Spleen (tissue), 11 donors: ENCODE measurements at regions not wholly inside any gene's neighbourhood (a gene's known extent, or its start where the extent isn't known, plus 50 kb on each side); places are given as distances from the start of the nearest gene placed in this dataset.

Source experiments
- DNase-seq: peaks from one replicate; pipeline ENCODE4 v3.0.0-alpha.2; 2020
- H3K27ac ChIP-seq, 8 donors: fragments of 200-600 bp; sonication (generic) in 7 of 8; 1 replicate in 4 of 8; 2 replicates in 4 of 8; pipeline versions ENCODE4 v1.5.0 to v1.8.0; 2016 to 2021; ENCODE audit warnings: inconsistent platforms in 4 of 8, mild to moderate bottlenecking in 4 of 8, moderate library complexity in 1 of 8
- H3K27me3 ChIP-seq, 7 donors: fragments of 200-600 bp; sonication (generic) in 6 of 7; replicated peaks in 1 of 7; 1 replicate in 4 of 7; 2 replicates in 3 of 7; pipeline versions ENCODE4 v1.5.0 to v1.8.0; 2016 to 2021; ENCODE audit warnings: inconsistent platforms in 3 of 7, mild to moderate bottlenecking in 1 of 7
- H3K36me3 ChIP-seq, 6 donors: fragments of 200-600 bp; sonication (generic) in 5 of 6; 1 replicate in 4 of 6; 2 replicates in 2 of 6; pipeline versions ENCODE4 v1.5.0 to v1.8.0; 2016 to 2021; ENCODE audit warnings: inconsistent platforms in 2 of 6
- H3K4me1 ChIP-seq, 6 donors: fragments of 200-600 bp; sonication (generic) in 5 of 6; 1 replicate in 3 of 6; 2 replicates in 3 of 6; pipeline versions ENCODE4 v1.5.0 to v1.8.0; 2016 to 2021; ENCODE audit warnings: inconsistent platforms in 3 of 6
- H3K4me3 ChIP-seq, 8 donors: fragments of 200-600 bp; sonication (generic) in 7 of 8; 1 replicate in 4 of 8; 2 replicates in 4 of 8; pipeline versions ENCODE4 v1.5.0 to v1.8.0; 2016 to 2021; ENCODE audit warnings: inconsistent platforms in 4 of 8, mild to moderate bottlenecking in 4 of 8, moderate library complexity in 2 of 8
- H3K9me3 ChIP-seq, 8 donors: fragments of 200-600 bp; sonication (generic) in 7 of 8; 1 replicate in 4 of 8; 2 replicates in 4 of 8; pipeline versions ENCODE4 v1.5.0 to v1.8.0; 2016 to 2021; ENCODE audit warnings: inconsistent platforms in 4 of 8
- CTCF ChIP-seq, 11 experiments: fragments of 200-600 bp in 7 of 11; fragments of 450-650 bp in 4 of 11; sonication (generic) in 4 of 11; IDR thresholded peaks in 8 of 11; conservative IDR thresholded peaks in 3 of 11; 1 replicate in 7 of 11; 2 replicates in 4 of 11; pipeline versions ENCODE4 v1.4.0 to v1.8.0; 2016 to 2021; ENCODE audit warnings: antibody characterized with exemption in 11 of 11, inconsistent platforms in 4 of 11, mild to moderate bottlenecking in 1 of 11
- POLR2A ChIP-seq, 3 donors: fragments of 450-650 bp; IDR thresholded peaks; one replicate each; pipeline ENCODE4 v1.5.1; 2017; ENCODE audit warnings: antibody characterized with exemption in 3 of 3, mild to moderate bottlenecking in 1 of 3
- POLR2AphosphoS5 ChIP-seq, 3 donors: sonication (generic); formaldehyde crosslinking; IDR thresholded peaks; one replicate each; pipeline ENCODE4 v1.5.1; 2017; ENCODE audit warnings: antibody characterized with exemption in 3 of 3
- WGBS, 5 donors: extraction: QIAGEN DNeasy Blood & Tissue Kit in 3 of 5; methylation state at CpG; one replicate each; pipeline versions ENCODE4 v1.1.5 to v1.1.7; 2013 to 2018; 5-methylcytosine and 5-hydroxymethylcytosine counted together
- intact Hi-C: fragments of 100-400 bp; cut with DNase I; formaldehyde crosslinking; loops from one replicate; pipeline ENCODE4 v1.15.0; 2023; ENCODE audit warnings: low total_unique reads
- donor health status: healthy with polysubstance abuse.
- donor health status: DM: no; HTN: no; CAD: no; lungs with moderate emphysema.
- donor health status: DM: no; HTN: no; CAD: no.
- donor health status: Bipolar disorder and iron deficiency.
- donor health status: healthy.
- donor health status: DM: no; HTN: no; CAD: no.
- donor health status: DM: yes; HTN: yes; CAD: no.

DNA sequence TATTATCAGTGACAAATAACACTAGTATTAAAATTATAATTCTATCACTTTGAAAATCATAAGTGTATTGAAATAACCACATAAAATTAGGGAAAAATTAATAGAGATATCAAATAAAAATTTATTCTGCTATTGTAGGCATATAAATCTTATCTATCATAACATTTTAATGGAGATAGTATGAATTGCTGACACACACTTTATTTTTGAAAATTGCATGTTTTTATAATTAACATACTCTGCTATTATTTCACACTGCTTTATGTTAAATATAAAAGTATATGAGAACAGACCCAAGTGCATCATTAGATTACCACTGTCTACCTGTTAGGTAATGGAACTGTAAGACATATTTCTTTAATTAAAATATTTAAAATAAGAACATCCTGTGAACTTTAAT is 2150.2 kb downstream of the ARAP2 start:
- H3K27me3 ChIP-seq = no peaks in the 10 kb centered on the region
- peaks cover 0 to 6% (median 0%) of the 10 kb centered on the region in 8 donors for H3K9me3 ChIP-seq
- intact Hi-C loops = no loop called here
- no peak overlapping the region for H3K4me3 ChIP-seq
- no peak overlapping the region for H3K27ac ChIP-seq
- no peaks in the 10 kb centered on the region for H3K4me1 ChIP-seq
- no peak for DNase-seq
- TF ChIP-seq POLR2AphosphoS5 (IDR thresholded peaks at IDR 0.05) (no peak), CTCF (IDR thresholded peaks at IDR 0.05 in 8 of 11, conservative IDR thresholded peaks at IDR 0.05 in 3 of 11) (no peak), POLR2A (IDR thresholded peaks at IDR 0.05) (no peak)
- H3K36me3 ChIP-seq = no peaks in the 10 kb centered on the region

DNA sequence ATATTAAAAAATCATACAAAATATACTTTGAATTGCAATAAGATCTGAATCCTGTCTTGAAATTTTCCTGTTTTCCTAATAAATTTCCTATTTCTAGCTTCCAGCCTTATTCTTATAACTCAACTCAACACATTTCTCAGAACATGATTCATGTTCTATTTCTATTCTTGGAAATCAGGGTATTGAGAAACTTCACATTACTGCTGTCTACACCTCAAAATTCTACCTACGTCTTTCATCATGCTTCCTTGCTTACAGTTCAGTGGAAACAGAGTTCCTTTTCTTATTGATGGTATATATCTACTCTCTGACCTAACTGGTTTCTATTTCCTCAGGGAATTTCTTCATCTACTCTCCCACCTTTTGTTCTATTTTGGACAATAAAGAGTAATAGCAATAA is 2139.0 kb downstream of the ARAP2 start:
- no peak overlapping the region for H3K27ac ChIP-seq
- 68 to 80% (median 71%) methylated on average over 1 of the region's 1 CpG for WGBS, 5 donors
- H3K36me3 ChIP-seq = no peaks in the 10 kb centered on the region
- H3K4me3 ChIP-seq = no peak overlapping the region
- H3K9me3 ChIP-seq = no peaks in the 10 kb centered on the region
- H3K4me1 ChIP-seq = no peaks in the 10 kb centered on the region
- H3K27me3 ChIP-seq = no peaks in the 10 kb centered on the region
- no peak for DNase-seq
- intact Hi-C loops = no loop called here
- no peak for TF ChIP-seq POLR2A (IDR thresholded peaks at IDR 0.05)
- TF ChIP-seq CTCF (IDR thresholded peaks at IDR 0.05 in 8 of 11, conservative IDR thresholded peaks at IDR 0.05 in 3 of 11) = no peak
- TF ChIP-seq POLR2AphosphoS5 (IDR thresholded peaks at IDR 0.05) = no peak

DNA sequence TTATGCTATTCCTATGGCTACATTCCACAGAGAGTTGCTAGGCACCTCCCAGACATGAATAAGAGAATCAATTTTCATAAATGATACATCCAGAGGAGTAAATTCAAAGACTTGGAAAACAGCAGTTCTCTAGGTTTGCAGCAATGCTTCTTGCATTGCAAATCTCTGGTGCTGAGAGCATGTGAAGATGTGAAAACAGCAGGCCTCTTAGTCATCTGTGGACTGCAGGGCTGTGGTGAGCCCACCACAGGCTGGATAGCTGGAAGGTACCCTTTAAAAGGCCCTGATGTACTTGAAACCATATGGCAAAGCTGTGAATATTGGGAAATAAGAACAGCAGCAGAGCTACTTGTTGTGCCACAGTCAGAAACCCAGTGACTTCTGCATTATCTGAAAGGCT is 2135.9 kb downstream of the ARAP2 start:
- H3K27me3 ChIP-seq = no peaks in the 10 kb centered on the region
- no peak for DNase-seq
- no peaks in the 10 kb centered on the region for H3K9me3 ChIP-seq
- no peak overlapping the region for H3K4me3 ChIP-seq
- TF ChIP-seq CTCF (IDR thresholded peaks at IDR 0.05 in 8 of 11, conservative IDR thresholded peaks at IDR 0.05 in 3 of 11) = no peak
- no peak for TF ChIP-seq POLR2A (IDR thresholded peaks at IDR 0.05)
- TF ChIP-seq POLR2AphosphoS5 (IDR thresholded peaks at IDR 0.05) = no peak
- H3K4me1 ChIP-seq = no peaks in the 10 kb centered on the region
- intact Hi-C loops = no loop called here
- no peak overlapping the region for H3K27ac ChIP-seq
- no peaks in the 10 kb centered on the region for H3K36me3 ChIP-seq

GRCh38 chr4:34112573-34112972 is 2131.7 kb downstream of the ARAP2 start:
- intact Hi-C loops = no loop called here
- H3K27me3 ChIP-seq = no peaks in the 10 kb centered on the region
- 81 to 89% (median 86%) methylated on average over 2 of the region's 2 CpGs for WGBS, 5 donors
- no peaks in the 10 kb centered on the region for H3K9me3 ChIP-seq
- TF ChIP-seq POLR2AphosphoS5 (IDR thresholded peaks at IDR 0.05) = no peak
- no peak for TF ChIP-seq POLR2A (IDR thresholded peaks at IDR 0.05)
- no peak for TF ChIP-seq CTCF (IDR thresholded peaks at IDR 0.05 in 8 of 11, conservative IDR thresholded peaks at IDR 0.05 in 3 of 11)
- H3K4me3 ChIP-seq = no peak overlapping the region
- no peak overlapping the region for H3K27ac ChIP-seq
- no peak for DNase-seq
- no peaks in the 10 kb centered on the region for H3K4me1 ChIP-seq
- H3K36me3 ChIP-seq = no peaks in the 10 kb centered on the region
